GM12878 (cell line): ENCODE measurements at regions not wholly inside any gene's neighbourhood (a gene's known extent, or its start where the extent isn't known, plus 50 kb on each side); places are given as distances from the start of the nearest gene placed in this dataset.

Experiments used
- ATAC-seq: fragments of 200-7000 bp; cut with Tn5 transposase; 3 replicates; pipeline ENCODE4 v1.9.1; 2020; ENCODE audit warnings: mild to moderate bottlenecking, moderate library complexity
- BruUV-seq: library from RNA; stranded (reverse); fragments of 400-500 nt; replicated peaks from 2 replicates; lab custom pipeline; 2021; lab: Mats Ljungman, UMichigan
- CTCF ChIA-PET: fragments of 300-600 bp; sonication (Branson Sonifier 250); formaldehyde crosslinking; extraction: SDS; loops from one replicate; lab custom pipeline; 2021; ENCODE audit warnings: inconsistent platforms; lab: Yijun Ruan, JAX
- POLR2A ChIA-PET: fragments of 350-600 bp; formaldehyde crosslinking; extraction: SDS; loops from one replicate; lab custom pipeline; 2021; ENCODE audit warnings: inconsistent platforms; lab: Charles Lee
- RAD21 ChIA-PET: fragments of 300-600 bp; sonication (Branson Sonifier 250); formaldehyde crosslinking; loops from one replicate; lab custom pipeline; 2023; ENCODE audit warnings: antibody characterized with exemption; ENCODE audit not compliant: unreplicated experiment; lab: Charles Lee
- SMC1A ChIA-PET: fragments of 300-600 bp; sonication (Branson Sonifier 250); formaldehyde crosslinking; loops from one replicate; lab custom pipeline; 2023; ENCODE audit not compliant: unreplicated experiment, uncharacterized antibody; lab: Charles Lee
- DNase-seq: peaks from one replicate; pipeline ENCODE4 v3.0.0-alpha.2; 2011; ENCODE audit warnings: low read depth, low spot score
- FAIRE-seq: peaks from 3 replicates; lab custom pipeline; 2011; peaks lifted over from hg19 to GRCh38; lab: Jason Lieb, UNC
- H2AFZ ChIP-seq: 2 replicates; pipeline ENCODE4 v1.6.0; 2011; ENCODE audit warnings: low read depth, low read length, control low read depth; ENCODE audit not compliant: control insufficient read depth
- H3K27ac ChIP-seq: 2 replicates; pipeline ENCODE4 v1.5.1; 2011; ENCODE audit warnings: control low read depth; ENCODE audit not compliant: control insufficient read depth, insufficient read depth
- H3K27me3 ChIP-seq, 2 experiments: replicated peaks in 1 of 2; 2 replicates each; pipeline versions ENCODE4 v1.6.0 to v1.6.1; 2011; ENCODE audit warnings: low read length in 1 of 2; ENCODE audit not compliant: control insufficient read depth in 2 of 2, insufficient read depth in 2 of 2
- H3K36me3 ChIP-seq, 2 experiments: 2 replicates each; pipeline ENCODE4 v1.5.1; 2011; ENCODE audit warnings: low read length in 1 of 2; ENCODE audit not compliant: control insufficient read depth in 2 of 2, insufficient read depth in 2 of 2
- H3K4me1 ChIP-seq: 2 replicates; pipeline ENCODE4 v1.6.1; 2011; ENCODE audit warnings: mild to moderate bottlenecking, low read length, moderate library complexity, mixed read lengths; ENCODE audit not compliant: control insufficient read depth, insufficient read depth
- H3K4me2 ChIP-seq: 2 replicates; pipeline ENCODE4 v1.6.0; 2011; ENCODE audit warnings: control low read depth; ENCODE audit not compliant: control insufficient read depth, insufficient read depth
- H3K4me3 ChIP-seq: fragments of 200-600 bp; sonication (generic); 2 replicates; pipeline ENCODE4 v1.5.1; 2016
- H3K79me2 ChIP-seq: 2 replicates; pipeline ENCODE4 v1.6.0; 2011; ENCODE audit warnings: low read length; ENCODE audit not compliant: control insufficient read depth, insufficient read depth
- H3K9ac ChIP-seq: 2 replicates; pipeline ENCODE4 v1.8.0; 2011; ENCODE audit warnings: low read length, control low read depth, mixed read lengths; ENCODE audit not compliant: control insufficient read depth, insufficient read depth
- H3K9me3 ChIP-seq: replicated peaks from 3 replicates; pipeline ENCODE4 v1.5.1; 2011; ENCODE audit warnings: mild to moderate bottlenecking, low read length; ENCODE audit not compliant: control insufficient read depth, insufficient read depth
- H4K20me1 ChIP-seq: 2 replicates; pipeline ENCODE4 v1.6.0; 2011; ENCODE audit not compliant: control insufficient read depth, insufficient read depth
- CBX5 ChIP-seq: sonication (generic); IDR thresholded peaks from 2 replicates; pipeline ENCODE4 v1.6.1; 2016; ENCODE audit warnings: low read depth, moderate library complexity, mild to moderate bottlenecking, inconsistent platforms
- EED ChIP-seq: sonication (generic); IDR thresholded peaks from 2 replicates; pipeline ENCODE4 v1.6.1; 2016; ENCODE audit warnings: antibody characterized with exemption, low read depth
- GABPA ChIP-seq: IDR thresholded peaks from 2 replicates; pipeline ENCODE4 v1.6.1; 2014; ENCODE audit warnings: antibody characterized with exemption, low read depth, mild to moderate bottlenecking, inconsistent platforms
- JUNB ChIP-seq: IDR thresholded peaks from 2 replicates; pipeline ENCODE4 v1.6.1; 2016; ENCODE audit warnings: antibody characterized with exemption, mild to moderate bottlenecking
- NFXL1 ChIP-seq: fragments of 450-650 bp; IDR thresholded peaks from 2 replicates; pipeline ENCODE4 v1.6.1; 2017; ENCODE audit warnings: antibody characterized with exemption, mild to moderate bottlenecking, borderline replicate concordance
- RBBP5 ChIP-seq: fragments of 200-600 bp; sonication (generic); conservative IDR thresholded peaks from 2 replicates; pipeline ENCODE4 v1.6.1; 2016
- SRF ChIP-seq, 2 experiments: IDR thresholded peaks; 2 replicates each; pipeline ENCODE4 v1.6.1; 2011; ENCODE audit warnings: low read depth in 2 of 2, low read length in 2 of 2, mild to moderate bottlenecking in 1 of 2, moderate library complexity in 1 of 2
- WGBS: methylation state at CpG from one replicate; pipeline ENCODE4 v1.1.6; 2016; ENCODE audit warnings: low lambda C conversion rate; ENCODE audit not compliant: insufficient replicate concordance, insufficient coverage; ENCODE audit errors: missing lambda C conversion rate; 5-methylcytosine and 5-hydroxymethylcytosine counted together
- in situ Hi-C: fragments of 300-500 bp; cut with MboI; formaldehyde crosslinking; loops from 9 replicates; pipeline ENCODE4 v1.14.3; 2018; ENCODE audit warnings: mixed read lengths
- intact Hi-C: fragments of 100-400 bp; cut with micrococcal nuclease; formaldehyde crosslinking; loops from one replicate; pipeline ENCODE4 v1.14.2; 2022; ENCODE audit not compliant: unreplicated experiment

DNA sequence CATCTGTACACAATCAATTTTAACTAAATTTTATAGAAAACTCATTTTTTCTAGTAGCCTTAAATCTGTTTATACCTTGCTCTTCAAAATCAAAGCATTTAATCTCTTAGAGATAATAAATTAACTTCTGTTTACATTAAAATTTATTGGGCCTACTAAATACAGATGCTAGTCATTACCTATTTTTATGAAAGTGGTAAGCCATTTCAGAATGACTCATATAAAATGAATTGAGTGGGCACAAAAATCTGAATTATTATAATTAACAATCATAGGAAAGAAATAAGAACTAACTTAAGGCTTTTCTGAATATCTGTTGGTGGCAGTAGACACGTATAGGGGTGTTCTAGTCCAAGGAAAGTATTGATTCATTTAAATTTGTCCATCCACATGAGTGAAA is 157.9 kb downstream of the KCNJ2 start:
- TF ChIP-seq CBX5 = no peak
- TF ChIP-seq NFXL1 = no peak
- TF ChIP-seq GABPA = peak; percentile 3; the same call in 1 of the 2 replicates
- TF ChIP-seq JUNB = peak; percentile 59
- no peak for TF ChIP-seq EED
- DNase-seq = no peak
- no peak for FAIRE-seq
- Histone ChIP-seq H3K27ac (no peak overlapping the region), H3K4me3 (no peak overlapping the region), H3K4me1 (no peaks in the 10 kb centered on the region), H4K20me1 (no peaks in the 10 kb centered on the region), H3K27me3 (no peaks in the 10 kb centered on the region), H3K9ac (no peak overlapping the region), H3K79me2 (no peaks in the 10 kb centered on the region), H3K36me3 (no peaks in the 10 kb centered on the region), H2AFZ (no peak overlapping the region), H3K9me3 (no peaks in the 10 kb centered on the region), H3K4me2 (no peak overlapping the region)
- in situ Hi-C loops = no loop called here
- intact Hi-C loops = loop anchor here (10.0 kb wide), 1 partner anchor 228 kb away; no protein-coding TSS in a partner anchor
- ChIA-PET RAD21 (no interaction called here), SMC1A (no interaction called here), POLR2A (no interaction called here), CTCF (interaction anchor here (2.6 kb wide), 1 partner anchor 11 kb away, joined by 8 read pairs; no protein-coding TSS in a partner anchor)
- WGBS = 0% methylated on average over 1 of the region's 1 CpG
- no peak for ATAC-seq
- no TSS peak for BruUV-seq

DNA sequence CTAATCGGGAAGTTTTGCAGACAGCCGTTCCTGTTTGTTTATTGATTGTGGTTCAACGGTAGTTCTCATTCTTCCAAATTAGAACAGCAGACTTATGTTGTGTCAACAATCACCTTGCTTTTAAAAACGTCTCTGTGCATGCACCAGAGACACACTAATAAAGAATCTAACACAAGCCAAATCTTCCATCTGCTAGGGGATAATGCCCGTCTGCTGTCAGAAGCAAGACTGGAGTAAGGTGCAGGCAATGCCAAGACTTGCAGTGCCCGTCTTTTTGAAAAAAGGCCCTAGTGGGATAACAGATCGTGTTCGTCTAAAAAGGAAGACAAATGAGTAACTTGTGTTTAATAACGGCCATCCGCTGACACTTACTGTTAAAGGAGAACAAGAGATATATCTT is 158.4 kb downstream of the KCNJ2 start:
- Histone ChIP-seq H3K4me2 (no peak overlapping the region), H3K79me2 (no peaks in the 10 kb centered on the region), H3K4me3 (no peak overlapping the region), H3K9ac (no peak overlapping the region), H3K27ac (no peak overlapping the region), H4K20me1 (no peaks in the 10 kb centered on the region), H3K9me3 (no peaks in the 10 kb centered on the region), H3K27me3 (no peaks in the 10 kb centered on the region)
- 20% methylated on average over 10 of the region's 10 CpGs for WGBS
- BruUV-seq = no TSS peak
- ChIA-PET RAD21 (no interaction called here), SMC1A (interaction anchor here (1.5 to 2.4 kb wide), 2 partner anchors 10 to 14 kb away, joined by 4 to 6 read pairs; no protein-coding TSS in a partner anchor), CTCF (interaction anchor here (2.6 kb wide), 1 partner anchor 11 kb away, joined by 8 read pairs; no protein-coding TSS in a partner anchor)
- in situ Hi-C loops = no loop called here
- ATAC-seq (no peak), FAIRE-seq (no peak), DNase-seq (no peak)
- TF ChIP-seq RBBP5 = no peak
- TF ChIP-seq SRF (IDR thresholded peaks at IDR 0.05; ENCODE audit: low read depth in 2 of 2, low read length in 2 of 2) = no peak
- TF ChIP-seq GABPA = 0 out of 2 replicates have a peak, but pooled peaks have one; percentile 0
- TF ChIP-seq, all 136 proteins: peak for 1
- POLR2A ChIA-PET = interaction anchor here (0.6 kb wide), 1 partner anchor 108 kb away, joined by 3 read pairs; no protein-coding TSS in a partner anchor
- Histone ChIP-seq H3K4me1 (no peaks in the 10 kb centered on the region), H3K36me3 (no peaks in the 10 kb centered on the region), H2AFZ (no peak overlapping the region)
- intact Hi-C loops = loop anchor here (10.0 kb wide), 1 partner anchor 227 kb away; no protein-coding TSS in a partner anchor
